ENCODE measurements at regions not wholly inside any gene's neighbourhood (a gene's known extent, or its start where the extent isn't known, plus 50 kb on each side); places are given as distances from the start of the nearest gene placed in this dataset.

- no peak for DNase-seq (ENCODE audit: low read depth)
- Histone ChIP-seq H3K27me3 (ENCODE audit: control insufficient read depth, insufficient read depth, low read length) (no peaks in the 10 kb centered on the region), H3K4me3 (ENCODE audit: low read depth, low read length) (no peak overlapping the region), H3K36me3 (ENCODE audit: control insufficient read depth, insufficient read depth, low read length) (no peaks in the 10 kb centered on the region)
- no peak for TF ChIP-seq CTCF (IDR thresholded peaks at IDR 0.05; ENCODE audit: insufficient read depth, low read length, poor library complexity, severe bottlenecking)
These were observed 619.8 kb upstream of the LCORL start for GRCh38 chr4:18641334-18641733.

GRCh38 chr4:18638031-18638430 is 616.5 kb upstream of the LCORL start:
- DNase-seq (ENCODE audit: low read depth): no peak
- no peak for TF ChIP-seq CTCF (IDR thresholded peaks at IDR 0.05; ENCODE audit: insufficient read depth, low read length, poor library complexity, severe bottlenecking)
- Histone ChIP-seq H3K36me3 (ENCODE audit: control insufficient read depth, insufficient read depth, low read length) (no peaks in the 10 kb centered on the region), H3K4me3 (ENCODE audit: low read depth, low read length) (no peak overlapping the region), H3K27me3 (ENCODE audit: control insufficient read depth, insufficient read depth, low read length) (no peaks in the 10 kb centered on the region)

- TF ChIP-seq CTCF (IDR thresholded peaks at IDR 0.05; ENCODE audit: insufficient read depth, low read length, poor library complexity, severe bottlenecking): no peak
These were observed 614.5 kb upstream of the LCORL start for GRCh38 chr4:18636001-18636585.

GRCh38 chr4:18635531-18635930 is 614.0 kb upstream of the LCORL start:
- Histone ChIP-seq H3K4me3 (ENCODE audit: low read depth, low read length) (no peak overlapping the region), H3K36me3 (ENCODE audit: control insufficient read depth, insufficient read depth, low read length) (no peaks in the 10 kb centered on the region), H3K27me3 (ENCODE audit: control insufficient read depth, insufficient read depth, low read length) (no peaks in the 10 kb centered on the region)
- no peak for TF ChIP-seq CTCF (IDR thresholded peaks at IDR 0.05; ENCODE audit: insufficient read depth, low read length, poor library complexity, severe bottlenecking)
- no peak for DNase-seq (ENCODE audit: low read depth)

More at GRCh38 chr4:18636001-18636585, 614.5 kb upstream of the LCORL start:
- H3K36me3 ChIP-seq (ENCODE audit: control insufficient read depth, insufficient read depth, low read length): no peaks in the 10 kb centered on the region
- no peak overlapping the region for H3K4me3 ChIP-seq (ENCODE audit: low read depth, low read length)
- no peak for DNase-seq (ENCODE audit: low read depth)
- H3K27me3 ChIP-seq (ENCODE audit: control insufficient read depth, insufficient read depth, low read length): no peaks in the 10 kb centered on the region

- H3K36me3 ChIP-seq (ENCODE audit: control insufficient read depth, insufficient read depth, low read length): no peaks in the 10 kb centered on the region
- TF ChIP-seq CTCF (IDR thresholded peaks at IDR 0.05; ENCODE audit: insufficient read depth, low read length, poor library complexity, severe bottlenecking): no peak
- no peaks in the 10 kb centered on the region for H3K27me3 ChIP-seq (ENCODE audit: control insufficient read depth, insufficient read depth, low read length)
These were observed 610.0 kb upstream of the LCORL start for GRCh38 chr4:18631586-18631985.

More at GRCh38 chr4:18631586-18631985, 610.0 kb upstream of the LCORL start:
- no peak overlapping the region for H3K4me3 ChIP-seq (ENCODE audit: low read depth, low read length)
- DNase-seq (ENCODE audit: low read depth): no peak
